Mucosa of descending colon (tissue), 3 donors: ENCODE measurements at regions not wholly inside any gene's neighbourhood (a gene's known extent, or its start where the extent isn't known, plus 50 kb on each side); places are given as distances from the start of the nearest gene placed in this dataset.

Source experiments
- ATAC-seq: fragments of 200-7000 bp; cut with Tn5 transposase; one replicate; pipeline ENCODE4 v1.9.1; 2020; ENCODE audit warnings: mild to moderate bottlenecking, moderate library complexity
- DNase-seq, 3 donors: peaks; one replicate each; pipeline ENCODE4 v3.0.0-alpha.2; 2020
- H3K36me3 ChIP-seq: fragments of 200-600 bp; one replicate; pipeline ENCODE4 v1.8.0; 2021; ENCODE audit warnings: low read depth, mild to moderate bottlenecking
- H3K4me1 ChIP-seq: fragments of 200-600 bp; one replicate; pipeline ENCODE4 v1.8.0; 2021; ENCODE audit warnings: low read depth, mild to moderate bottlenecking
- H3K4me3 ChIP-seq: fragments of 200-600 bp; one replicate; pipeline ENCODE4 v1.8.0; 2021; ENCODE audit warnings: mild to moderate bottlenecking
- H3K9me3 ChIP-seq: fragments of 200-600 bp; one replicate; pipeline ENCODE4 v1.8.0; 2021; ENCODE audit warnings: mild to moderate bottlenecking
- CTCF ChIP-seq: fragments of 200-600 bp; IDR thresholded peaks from one replicate; pipeline ENCODE4 v1.8.0; 2022; ENCODE audit warnings: antibody characterized with exemption, mild to moderate bottlenecking
- intact Hi-C, 2 donors: fragments of 100-400 bp; cut with DNase I in 1 of 2; cut with micrococcal nuclease in 1 of 2; formaldehyde crosslinking; loops; one replicate each; pipeline versions ENCODE4 v1.11.0 to v1.11.1; 2022; cut with DNase I, micrococcal nuclease
- donor health status: DM: no; HTN: no; CAD: no; lungs with moderate emphysema.
- donor health status: DM: no; HTN: no; CAD: no.
- donor health status: DM: no; HTN: yes; CAD: no.

- intact Hi-C loops: no loop called here
- no peak for TF ChIP-seq CTCF
- no peak for ATAC-seq
- Histone ChIP-seq H3K4me3 (no peak overlapping the region), H3K9me3 (no peaks in the 10 kb centered on the region), H3K4me1 (no peaks in the 10 kb centered on the region), H3K36me3 (no peaks in the 10 kb centered on the region)
- no peak for DNase-seq
Measured at GRCh38 chr3:153577059-153577736, 415.2 kb downstream of the RAP2B start.

DNA sequence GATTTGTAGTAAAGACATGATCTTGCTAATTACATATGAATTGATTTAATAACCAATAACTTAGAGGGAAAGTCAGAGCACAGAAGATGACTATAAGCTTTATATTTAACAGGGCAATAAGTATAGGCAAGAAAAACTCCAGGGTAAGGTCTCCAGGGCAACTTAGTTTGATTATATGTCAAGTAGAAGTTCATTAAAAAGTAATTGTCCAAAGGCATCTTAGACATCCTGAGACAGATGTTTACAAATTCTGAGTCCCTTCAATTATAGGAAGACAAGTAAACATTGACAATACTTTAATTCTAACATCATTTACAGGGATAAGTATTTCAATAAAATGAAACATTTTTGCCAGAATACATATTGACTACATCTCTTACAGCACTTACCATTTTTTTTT lies 416.0 kb downstream of the RAP2B start:
- no peak for ATAC-seq
- no peak for TF ChIP-seq CTCF

GRCh38 chr3:153590051-153590450 lies 428.0 kb downstream of the RAP2B start:
- H3K4me1 ChIP-seq: no peaks in the 10 kb centered on the region
- H3K4me3 ChIP-seq: no peak overlapping the region
- DNase-seq (no peak), ATAC-seq (no peak)
- H3K36me3 ChIP-seq: no peaks in the 10 kb centered on the region
- H3K9me3 ChIP-seq: no peaks in the 10 kb centered on the region
- intact Hi-C loops: no loop called here
- no peak for TF ChIP-seq CTCF

More for the DNA sequence above, 416.0 kb downstream of the RAP2B start:
- Histone ChIP-seq H3K9me3 (no peaks in the 10 kb centered on the region), H3K4me3 (no peak overlapping the region), H3K36me3 (no peaks in the 10 kb centered on the region), H3K4me1 (no peaks in the 10 kb centered on the region)
- no peak for DNase-seq
- intact Hi-C loops: no loop called here

DNA sequence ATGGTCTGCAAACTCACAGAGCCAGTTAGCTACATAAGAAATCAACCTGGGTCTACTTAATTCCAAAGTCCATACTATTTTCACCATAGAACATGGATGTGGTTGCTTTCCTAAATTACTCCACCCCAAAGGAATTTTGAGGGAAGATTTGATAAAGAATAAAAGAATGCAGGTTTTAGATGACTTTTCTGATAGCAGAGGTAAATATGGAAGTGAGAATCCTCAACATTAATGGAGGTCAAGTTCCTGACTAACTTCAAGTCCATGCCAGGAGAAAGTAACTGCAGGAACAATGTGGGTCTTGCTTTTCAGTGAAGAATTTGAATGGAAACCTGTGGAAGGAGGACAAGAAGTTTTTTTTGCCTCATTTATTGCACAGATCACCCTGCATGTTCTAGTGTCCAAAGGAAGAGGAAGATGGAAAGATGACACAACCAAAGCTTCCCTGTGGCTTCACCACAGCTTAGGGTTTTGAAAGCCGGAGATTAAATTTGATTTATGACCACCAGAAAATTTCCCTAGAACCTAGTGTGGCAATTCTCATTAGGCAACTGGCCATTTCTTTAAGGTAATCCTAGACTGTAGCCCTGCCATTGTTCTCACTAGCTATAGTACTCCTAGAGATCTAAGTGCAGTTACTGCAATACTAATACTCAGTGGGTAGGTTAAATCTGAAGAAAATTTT lies 429.7 kb downstream of the RAP2B start:
- no peaks in the 10 kb centered on the region for H3K9me3 ChIP-seq
- no peaks in the 10 kb centered on the region for H3K4me1 ChIP-seq
- no peaks in the 10 kb centered on the region for H3K36me3 ChIP-seq
- TF ChIP-seq CTCF: no peak
- no peak for ATAC-seq
- H3K4me3 ChIP-seq: no peak overlapping the region
- DNase-seq: no peak
- intact Hi-C loops: no loop called here

DNA sequence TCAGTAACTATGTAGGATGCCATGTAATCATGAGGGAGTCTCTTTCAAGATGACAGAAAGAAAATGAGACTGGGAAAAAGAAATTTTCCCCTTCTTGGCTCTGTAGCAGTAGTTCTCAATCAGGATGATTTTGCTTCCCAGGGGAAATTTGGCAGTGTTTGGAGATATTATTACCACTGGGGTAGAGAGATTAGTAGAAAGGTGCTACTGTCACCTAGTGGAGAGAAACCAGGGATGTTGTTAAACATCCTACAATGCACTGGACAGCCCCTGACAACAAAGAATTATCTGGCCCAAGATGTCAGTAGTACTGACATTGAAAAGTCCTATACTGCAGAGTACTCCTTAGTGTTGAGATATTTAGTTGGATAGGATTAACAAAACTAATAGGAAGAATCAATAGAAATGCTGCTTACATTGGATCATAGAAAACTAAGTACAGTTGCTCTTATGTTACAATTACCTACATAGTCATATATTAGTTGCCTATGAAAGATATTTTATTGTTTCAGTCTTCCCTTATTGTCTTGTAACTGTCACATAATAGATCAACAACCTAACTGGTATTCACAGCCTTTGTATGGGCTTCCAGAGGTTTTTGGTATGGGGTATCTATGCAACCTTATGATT lies 433.3 kb downstream of the RAP2B start:
- ATAC-seq (peak; percentile 46), DNase-seq (peak in 1 of 3 donors; percentile 12)
- H3K9me3 ChIP-seq: no peaks in the 10 kb centered on the region
- TF ChIP-seq CTCF: peak; percentile 18
- no peaks in the 10 kb centered on the region for H3K36me3 ChIP-seq
- no peaks in the 10 kb centered on the region for H3K4me1 ChIP-seq
- H3K4me3 ChIP-seq: no peak overlapping the region
- intact Hi-C loops: loop anchor here in 1 of 2 donors (2.0 kb wide), 1 partner anchor 304 kb away; no protein-coding TSS in a partner anchor
